Head of caudate nucleus (tissue), 42 donors: ENCODE measurements at regions not wholly inside any gene's neighbourhood (a gene's known extent, or its start where the extent isn't known, plus 50 kb on each side); places are given as distances from the start of the nearest gene placed in this dataset.

Source experiments
- DNase-seq, 42 donors: peaks; one replicate each; pipeline versions ENCODE4 v3.0.0 to v3.0.0-alpha.2; 2020 to 2021; ENCODE audit warnings: mixed read lengths in 7 of 42
- intact Hi-C: fragments of 100-400 bp; cut with DNase I; formaldehyde crosslinking; loops from one replicate; pipeline ENCODE4 v1.15.0; 2022

DNA sequence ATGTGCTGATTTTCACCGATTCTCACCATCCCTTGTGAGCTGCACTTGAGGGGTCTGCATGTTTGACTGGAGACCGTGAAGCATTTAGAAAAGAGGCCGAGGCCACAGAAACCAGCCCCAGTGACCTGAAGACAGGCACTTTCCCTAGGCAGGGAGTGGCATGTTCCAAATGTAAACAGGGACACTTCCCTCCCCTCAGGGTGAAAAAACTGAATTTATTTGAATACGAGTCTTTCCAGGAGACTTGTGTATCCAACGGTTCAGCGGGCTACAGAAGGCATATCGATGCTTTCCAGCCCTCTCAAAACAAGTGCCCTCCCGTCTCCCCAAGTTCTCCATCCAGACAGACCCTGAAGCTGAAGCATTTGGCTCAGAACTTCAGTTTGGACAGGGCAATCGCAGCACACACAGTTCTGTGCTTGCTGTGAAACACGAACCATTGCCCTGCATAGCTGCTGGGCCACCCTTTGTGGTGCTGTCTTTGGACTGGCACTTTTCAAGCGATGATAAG is 106.1 kb downstream of the ZIC5 start:
- DNase-seq: peak in 1 of 42 donors; percentile 14
- intact Hi-C loops: no loop called here

DNA sequence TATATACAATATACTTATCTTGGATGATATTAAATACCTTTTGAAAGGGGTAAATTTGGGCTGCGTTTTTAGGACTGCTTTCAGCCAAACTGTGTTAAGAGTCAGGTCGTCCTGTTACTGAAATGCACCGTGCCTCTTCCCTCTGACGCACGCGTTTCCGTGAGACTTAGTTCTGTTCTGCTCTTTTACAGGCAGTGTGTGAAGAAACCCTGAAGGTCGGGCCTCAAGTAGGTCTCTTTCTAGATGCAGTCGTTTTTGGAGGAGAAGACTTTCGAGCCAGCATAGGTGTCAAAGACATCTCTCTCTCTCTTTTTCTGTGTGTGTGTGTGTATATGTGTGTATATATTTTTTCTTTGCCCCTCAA is 107.0 kb downstream of the ZIC5 start:
- DNase-seq: peak in 1 of 42 donors; percentile 10
- intact Hi-C loops: no loop called here

DNA sequence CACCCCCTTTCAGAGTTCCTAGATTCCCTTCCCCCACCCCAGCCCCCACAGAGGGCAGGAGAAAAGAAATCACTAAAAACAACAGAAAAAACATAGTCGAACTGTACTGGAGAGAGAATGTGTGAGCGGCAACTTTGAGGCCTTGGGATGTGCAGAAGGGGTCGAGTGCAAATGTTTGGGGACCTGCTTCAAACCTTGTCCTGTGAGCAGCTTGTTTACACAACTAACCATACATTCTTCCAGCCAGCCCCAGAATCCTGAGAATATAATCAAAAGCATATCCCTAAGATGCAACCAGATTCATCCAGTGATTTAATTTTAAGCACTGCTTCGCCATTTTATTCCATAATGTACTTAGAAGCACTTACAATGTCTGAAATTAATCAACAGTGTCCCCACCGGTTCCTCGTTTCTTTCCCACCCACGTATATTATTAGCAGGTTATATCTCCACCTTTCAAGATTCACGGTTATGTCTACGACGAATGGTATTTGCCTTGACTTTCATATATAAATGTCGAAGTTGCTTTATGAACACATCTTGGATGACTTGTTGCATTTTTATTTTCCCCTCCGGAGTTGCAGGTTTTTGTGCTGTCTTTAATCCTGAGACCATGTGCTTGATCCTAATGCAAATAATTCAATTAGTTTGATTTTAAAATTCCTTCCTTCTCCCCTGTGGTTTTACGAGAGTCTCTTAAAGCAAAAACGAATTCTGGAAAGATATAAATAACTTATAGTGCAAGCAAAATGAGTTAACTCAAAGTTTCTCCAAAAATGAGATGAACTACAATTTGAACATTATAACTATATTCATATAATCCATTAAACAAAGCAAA is 107.6 kb downstream of the ZIC5 start:
- intact Hi-C loops: no loop called here
- no peak for DNase-seq

DNA sequence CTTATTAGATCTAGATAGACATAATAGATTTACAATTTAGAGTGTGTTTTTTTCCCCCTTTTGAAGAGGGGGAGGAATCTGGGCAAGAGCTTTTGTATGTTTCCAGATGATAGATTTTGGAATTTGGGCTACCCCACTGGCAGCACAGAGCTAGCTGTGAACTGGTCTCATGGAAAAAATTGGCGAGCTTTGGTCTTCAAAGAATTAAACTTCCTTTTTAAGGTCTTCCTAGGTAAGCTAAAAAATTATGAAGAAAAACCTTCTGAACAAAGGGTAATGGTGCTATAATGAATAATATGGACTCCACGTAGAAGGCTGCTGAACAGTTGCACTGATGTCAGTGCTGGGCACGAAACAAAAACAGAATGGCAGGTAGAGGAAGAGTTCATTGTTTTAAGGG is 109.3 kb downstream of the ZIC5 start:
- peak in 1 of 42 donors; percentile 12 for DNase-seq
- intact Hi-C loops: no loop called here

DNA sequence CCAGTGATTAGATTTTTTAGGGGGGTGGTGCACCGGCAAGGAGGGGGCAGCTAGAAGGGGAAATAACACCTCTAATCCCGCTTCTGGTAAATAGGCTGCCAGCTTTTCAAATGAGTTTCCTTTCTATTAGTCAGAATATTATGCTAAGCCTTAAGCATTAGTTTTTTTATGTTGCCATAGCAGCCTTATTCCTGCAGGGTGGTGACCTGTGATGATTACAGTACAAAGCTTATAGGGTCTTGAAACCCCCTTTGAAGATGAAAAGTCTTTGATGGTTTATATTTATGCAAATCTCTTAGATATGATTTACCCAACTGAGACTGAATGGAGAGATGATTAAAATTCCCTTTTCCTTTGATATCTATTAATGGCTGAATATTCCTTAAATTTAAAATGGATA is 109.8 kb downstream of the ZIC5 start:
- intact Hi-C loops: no loop called here

DNA sequence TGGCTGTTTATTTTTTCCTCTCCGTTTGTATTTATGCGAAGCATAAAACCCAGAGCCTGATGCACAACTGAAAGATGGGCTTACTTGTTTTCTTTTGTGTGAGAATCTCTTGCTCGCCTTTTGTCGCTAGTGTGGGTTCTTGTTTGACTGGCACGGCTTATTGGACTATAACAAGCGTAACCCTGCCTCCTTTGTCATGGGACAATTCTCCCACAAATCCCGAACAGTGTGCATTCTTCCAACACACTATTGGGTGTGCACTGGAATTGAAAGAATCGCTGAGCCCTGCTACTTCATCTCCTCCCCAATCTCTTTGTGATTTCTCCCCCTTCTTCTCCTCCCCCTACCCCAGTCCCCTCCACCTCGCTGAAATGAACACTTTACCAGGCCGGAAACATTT is 110.8 kb downstream of the ZIC5 start:
- intact Hi-C loops: no loop called here
- peak in 1 of 42 donors; percentile 21 for DNase-seq

More for the DNA sequence above, 109.8 kb downstream of the ZIC5 start:
- DNase-seq: no peak

DNA sequence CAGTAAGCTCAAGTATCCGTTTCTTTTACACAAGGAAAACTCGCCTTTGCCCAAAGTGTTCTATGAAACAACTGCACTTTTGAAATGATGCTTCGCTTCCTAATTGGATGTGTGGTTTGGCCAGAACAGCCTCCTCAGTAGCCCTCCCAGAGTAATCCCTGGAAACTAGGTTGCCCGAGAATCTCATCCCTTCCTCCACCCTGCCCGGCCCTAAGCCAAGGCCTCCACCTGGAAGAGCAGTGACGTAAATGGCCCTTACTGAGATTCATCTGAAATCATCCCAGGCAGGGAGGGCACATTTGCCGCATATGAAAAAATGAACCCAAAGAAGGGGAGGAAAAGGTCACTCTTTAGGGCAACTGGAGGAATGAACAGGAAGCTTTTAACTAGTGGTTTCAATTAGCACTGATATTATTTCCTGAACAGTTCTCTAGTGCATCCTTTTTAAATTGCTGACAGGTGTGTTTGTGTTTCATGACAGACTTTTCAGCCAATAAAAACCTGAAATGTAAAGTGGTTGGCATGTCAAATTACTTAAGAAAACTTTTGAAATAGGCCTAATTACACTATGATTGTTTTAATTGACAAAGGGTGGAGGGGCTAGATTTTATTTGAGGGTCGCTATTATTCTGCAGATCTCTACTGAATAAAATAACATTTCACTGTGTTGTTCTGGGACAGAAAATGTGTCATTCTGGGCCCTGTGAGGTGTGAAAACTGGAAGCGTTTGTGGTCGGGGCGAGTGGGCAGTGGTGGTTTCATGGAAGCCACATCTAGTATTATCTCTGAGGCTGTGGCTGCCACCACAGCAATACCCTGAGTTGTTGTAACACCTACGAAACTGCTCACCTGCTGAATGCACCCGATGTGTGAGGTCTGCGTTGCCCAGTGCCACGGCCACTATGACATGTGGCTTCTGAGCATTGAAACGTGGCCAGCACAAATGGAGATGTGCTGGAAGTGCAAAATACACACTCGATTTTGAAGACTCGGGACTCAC is 112.1 kb downstream of the ZIC5 start:
- DNase-seq: peak in 1 of 42 donors; percentile 34
- intact Hi-C loops: no loop called here

DNA sequence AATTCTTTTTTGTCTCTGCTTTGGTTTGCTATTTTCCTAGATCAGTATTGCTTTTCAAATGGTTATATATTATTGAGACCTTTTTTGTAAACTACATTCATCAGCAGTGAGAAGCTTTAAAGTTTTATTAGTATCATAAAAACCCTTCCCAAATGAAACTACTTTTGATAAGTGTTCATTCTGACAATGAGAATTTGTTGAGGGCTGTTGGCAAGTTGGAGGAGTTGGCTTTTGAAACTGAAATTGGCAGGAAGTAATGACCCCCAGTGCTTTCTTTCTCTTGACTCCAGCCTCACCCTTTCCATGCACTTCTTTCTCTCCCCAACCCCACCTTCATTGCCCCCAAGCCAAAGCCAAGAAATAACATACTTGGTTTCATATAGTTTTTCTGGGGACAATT is 113.8 kb downstream of the ZIC5 start:
- intact Hi-C loops: no loop called here
- peak in 1 of 42 donors; percentile 27 for DNase-seq

DNA sequence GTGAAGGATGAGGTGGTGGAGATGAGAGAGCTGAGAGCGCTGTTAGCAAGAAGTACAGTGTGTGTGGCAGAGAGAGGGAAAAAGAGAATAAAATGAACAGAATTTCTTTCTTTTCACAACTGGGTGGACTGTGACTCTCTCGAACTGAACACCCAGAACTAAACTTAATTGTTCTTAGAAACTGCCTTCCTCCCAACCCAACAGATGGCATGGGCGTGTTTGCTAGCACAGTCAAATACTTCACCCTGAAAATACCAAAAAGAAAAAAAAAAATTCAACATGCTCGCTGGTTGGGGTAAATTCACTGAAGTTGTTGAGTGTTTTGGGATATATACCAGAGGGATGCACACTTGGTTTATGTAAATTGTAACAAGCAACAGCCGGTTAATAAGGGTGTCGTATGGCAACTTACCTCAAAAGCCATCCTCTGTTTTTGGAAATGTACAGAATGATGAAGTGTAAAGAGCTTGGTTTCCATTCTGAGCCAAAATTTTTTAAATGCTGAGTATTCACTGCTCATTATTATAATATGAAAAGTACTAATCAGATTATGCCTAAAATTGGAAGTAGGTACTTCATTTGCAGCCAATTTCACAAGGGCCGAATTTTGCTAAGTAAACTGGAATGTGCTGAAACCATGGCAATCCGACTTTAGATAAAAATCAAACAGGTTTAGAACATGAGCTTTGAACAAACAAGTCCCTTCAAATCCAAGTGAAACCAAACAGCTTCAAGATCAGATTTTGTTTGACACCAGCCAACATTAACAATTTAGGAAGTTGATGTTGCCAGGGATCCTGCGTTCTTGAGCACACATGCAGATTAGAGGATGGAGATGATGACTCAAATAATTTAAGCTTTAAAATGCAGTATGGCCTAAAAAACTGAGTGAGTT is 115.8 kb downstream of the ZIC5 start:
- intact Hi-C loops: no loop called here
- peak in 1 of 42 donors; percentile 14 for DNase-seq

DNA sequence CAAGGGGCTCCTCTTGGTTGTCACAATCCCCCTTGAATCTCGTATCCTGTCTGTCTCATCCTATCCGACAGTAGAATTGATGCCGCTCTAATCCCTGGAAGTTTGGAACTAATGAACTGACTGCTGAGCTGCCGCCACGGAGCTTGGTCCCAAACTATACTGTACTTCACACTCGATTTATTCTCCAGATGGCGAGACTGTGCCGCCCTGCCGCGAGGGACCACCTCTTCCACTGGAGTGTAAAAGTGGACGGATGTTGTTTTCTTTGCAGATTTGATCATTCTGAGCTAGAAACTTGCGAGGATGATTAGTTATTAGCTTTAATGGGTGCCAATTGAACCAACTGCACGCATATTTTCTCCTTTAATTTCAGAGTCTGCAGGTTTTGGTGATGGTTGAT is 117.2 kb downstream of the ZIC5 start:
- intact Hi-C loops: no loop called here
- DNase-seq: peak in 1 of 42 donors; percentile 25

DNA sequence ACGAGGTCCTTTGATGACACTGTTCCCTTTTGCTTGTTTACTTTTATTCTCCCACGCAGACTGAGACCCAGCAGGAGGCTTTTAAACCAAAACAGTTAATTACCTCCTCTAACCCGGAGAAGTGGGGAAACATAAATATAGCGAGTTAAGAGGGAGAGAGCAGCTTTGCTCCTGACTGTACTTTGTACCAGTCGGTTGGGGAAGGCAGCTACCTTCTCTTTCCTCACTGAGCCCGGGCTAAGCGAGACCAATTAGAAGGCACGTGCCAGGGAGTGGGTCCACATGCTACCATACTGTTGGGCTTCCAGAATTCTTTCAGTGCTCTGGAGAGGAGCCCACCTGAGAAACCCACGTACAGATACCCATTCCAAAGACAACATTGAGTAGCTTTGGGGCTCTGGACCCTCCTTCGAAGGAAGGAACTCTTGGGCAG is 124.2 kb downstream of the ZIC5 start:
- DNase-seq: peak in 1 of 42 donors; percentile 25
- intact Hi-C loops: no loop called here

DNA sequence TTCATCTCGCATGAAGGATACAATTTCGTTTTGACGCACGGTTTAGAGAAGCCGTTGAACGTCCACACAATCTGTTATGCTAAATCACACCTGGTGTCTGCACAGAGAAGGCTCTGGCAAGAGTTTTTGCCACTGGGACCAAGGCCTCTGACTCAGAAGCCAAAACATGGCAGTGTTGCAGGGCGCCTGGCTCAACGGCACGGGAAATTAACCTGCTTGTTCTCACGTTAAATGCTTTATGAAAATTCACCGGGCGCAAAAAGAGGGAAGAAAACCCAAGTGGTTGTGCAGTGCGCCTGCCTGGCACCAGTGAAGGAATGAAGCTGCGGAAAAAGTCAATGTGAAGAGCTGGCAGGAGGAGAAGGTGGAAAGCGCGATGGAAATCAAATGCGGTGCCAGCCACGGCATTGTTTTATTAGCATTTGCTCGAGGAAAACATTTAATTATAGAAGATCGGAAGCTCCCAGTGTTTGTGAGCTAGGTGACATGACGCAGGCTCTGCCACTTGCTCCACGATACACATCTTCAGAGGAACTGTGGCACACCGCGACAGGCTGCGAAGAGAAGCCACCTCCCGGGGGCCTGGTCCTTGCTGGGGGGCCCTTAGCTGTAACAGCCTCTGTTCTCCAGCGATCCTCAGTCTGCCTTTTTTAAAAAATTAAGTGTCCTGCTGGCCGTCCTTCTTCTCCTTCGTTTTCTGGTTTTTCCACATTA is 126.2 kb downstream of the ZIC5 start:
- intact Hi-C loops: no loop called here
- DNase-seq: no peak

DNA sequence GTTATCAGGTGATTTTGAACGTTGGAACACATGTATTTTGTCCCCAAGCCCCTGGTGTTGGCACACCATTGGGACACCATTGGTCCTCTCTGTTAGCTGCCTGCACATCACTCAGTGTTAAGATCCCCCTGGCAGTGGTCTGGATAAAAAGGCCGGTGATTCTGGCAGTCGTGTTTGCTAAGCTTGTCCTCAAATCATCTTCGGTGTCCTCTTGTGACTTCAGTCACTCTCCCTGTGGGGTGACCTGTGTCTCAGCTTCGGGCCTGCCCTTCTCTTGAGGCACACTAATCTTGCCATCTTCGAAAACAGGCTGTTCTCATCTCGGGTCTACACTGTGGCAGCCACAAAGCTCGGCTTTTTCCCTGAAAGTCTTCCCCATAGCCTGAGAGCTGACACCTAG is 127.1 kb downstream of the ZIC5 start:
- DNase-seq: no peak
- intact Hi-C loops: no loop called here

DNA sequence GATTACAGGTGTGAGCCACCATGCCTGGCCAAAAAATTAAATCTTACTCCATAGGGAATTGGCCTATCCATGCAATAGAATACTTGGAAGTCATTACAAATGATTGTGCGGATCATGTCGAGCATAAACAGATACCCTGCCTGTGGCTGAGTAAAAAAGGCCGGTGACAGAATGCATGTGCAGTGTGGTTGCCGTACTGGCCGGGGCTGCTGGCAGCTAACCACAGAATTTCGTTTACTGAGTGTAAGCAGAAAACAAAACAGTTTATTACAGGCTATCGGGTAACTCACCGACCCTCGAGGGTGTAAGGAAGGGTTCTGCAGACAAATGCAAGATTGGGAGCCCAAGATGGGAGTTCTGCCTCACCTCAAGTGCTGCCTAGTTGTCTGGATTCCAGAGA is 127.7 kb downstream of the ZIC5 start:
- intact Hi-C loops: no loop called here
- no peak for DNase-seq

DNA sequence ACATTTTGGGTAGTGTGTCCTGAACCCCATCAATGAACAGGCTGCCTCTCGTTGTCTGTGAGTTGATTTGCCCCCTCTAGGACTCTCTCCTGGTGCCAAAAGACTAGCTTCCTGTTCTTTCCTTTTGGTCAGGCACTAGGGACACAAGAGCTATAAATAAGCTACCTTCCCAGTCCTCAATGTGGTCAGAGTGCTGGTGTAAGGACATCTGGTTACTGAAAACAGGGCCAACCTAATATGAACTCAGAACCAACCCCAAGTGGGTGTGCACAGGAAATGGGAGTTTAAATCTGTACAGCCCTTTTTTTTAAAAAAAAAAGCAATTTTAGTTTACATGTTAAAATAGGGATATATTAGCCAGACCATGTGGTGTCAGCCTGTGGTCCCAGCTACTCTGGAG is 129.2 kb downstream of the ZIC5 start:
- DNase-seq: no peak
- intact Hi-C loops: no loop called here

DNA sequence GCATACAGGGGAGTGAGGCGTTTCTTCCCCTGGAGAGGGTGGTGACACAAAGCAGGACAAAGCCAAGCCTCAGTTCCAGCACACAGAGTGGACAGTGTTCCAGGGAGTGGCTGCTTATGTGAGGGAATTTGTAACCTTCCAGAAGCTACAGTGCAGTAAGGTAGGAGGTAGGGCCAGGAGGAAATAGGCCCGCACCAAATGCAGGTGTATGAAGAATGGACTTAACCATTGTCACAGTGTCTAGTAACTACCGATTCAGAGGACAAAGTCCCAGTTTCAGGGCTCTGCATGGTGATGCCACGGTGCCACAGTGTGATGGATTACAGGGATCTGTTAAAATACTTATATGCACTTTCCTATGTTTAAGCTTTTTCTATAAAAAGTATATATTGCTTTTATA is 135.3 kb downstream of the ZIC5 start:
- intact Hi-C loops: no loop called here
- DNase-seq: no peak

DNA sequence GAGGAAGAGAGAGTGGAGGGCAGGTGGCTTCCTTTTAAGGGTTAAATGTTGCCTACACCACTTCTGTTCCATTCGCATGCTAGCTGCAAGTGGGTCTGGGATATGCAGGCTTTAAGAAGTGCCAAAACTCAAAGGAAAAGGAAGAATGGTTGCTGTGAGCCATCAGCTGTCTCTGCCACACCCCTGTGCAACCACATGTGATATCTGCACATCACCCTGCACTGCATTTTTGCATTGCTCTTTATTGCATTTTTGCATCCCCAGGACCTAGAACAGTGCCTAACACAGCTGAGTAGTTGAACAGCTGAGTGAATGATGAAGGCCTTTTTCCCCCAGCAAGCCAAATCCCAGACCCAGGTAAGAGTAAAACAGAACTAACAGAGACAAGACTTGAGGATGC is 136.1 kb downstream of the ZIC5 start:
- no peak for DNase-seq
- intact Hi-C loops: no loop called here

DNA sequence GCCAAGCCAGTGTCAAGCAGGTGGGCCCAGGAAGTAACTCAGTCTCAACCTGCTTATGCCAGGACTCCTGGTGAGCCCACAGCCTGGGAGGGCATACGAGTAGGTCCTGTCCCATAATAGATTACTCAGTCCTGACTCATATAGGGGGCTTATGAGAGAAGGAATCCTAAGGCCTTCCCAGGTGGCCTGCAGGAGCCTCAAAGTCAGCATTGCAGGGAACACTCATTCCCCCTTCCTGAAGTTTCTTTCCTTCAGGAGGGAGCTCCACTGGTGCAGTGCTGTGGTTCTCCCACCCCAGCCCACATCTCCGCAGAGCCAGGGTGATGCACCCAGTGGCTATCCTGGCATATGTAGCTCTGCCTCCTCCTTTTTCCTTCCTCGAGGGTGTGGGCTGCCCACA is 137.3 kb downstream of the ZIC5 start:
- DNase-seq: no peak
- intact Hi-C loops: no loop called here
